Retinal pigment epithelial cell (primary cell): ENCODE measurements at regions not wholly inside any gene's neighbourhood (a gene's known extent, or its start where the extent isn't known, plus 50 kb on each side); places are given as distances from the start of the nearest gene placed in this dataset.

Experiments
- DNase-seq: peaks from one replicate; pipeline ENCODE4 v3.0.0-alpha.2; 2010; ENCODE audit warnings: low read depth
- H3K4me3 ChIP-seq: 2 replicates; pipeline ENCODE4 v1.5.1; 2011; ENCODE audit warnings: mild to moderate bottlenecking, low read length, control low read depth, moderate library complexity
- CTCF ChIP-seq: conservative IDR thresholded peaks from 2 replicates; pipeline ENCODE4 v1.5.1; 2011; ENCODE audit warnings: low read depth, low read length, control low read depth, inconsistent platforms

- no peak overlapping the region for H3K4me3 ChIP-seq
- DNase-seq, result no peak
- TF ChIP-seq CTCF, result no peak
Observed at GRCh38 chr3:14319654-14320182, 82.7 kb upstream of the SLC6A6 start.

- no peak for DNase-seq
- TF ChIP-seq CTCF, result no peak
- no peak overlapping the region for H3K4me3 ChIP-seq
Observed at GRCh38 chr3:14320219-14320618, 82.2 kb upstream of the SLC6A6 start.

- H3K4me3 ChIP-seq, result no peak overlapping the region
- TF ChIP-seq CTCF, result no peak
- no peak for DNase-seq
Observed at GRCh38 chr3:14322001-14322400, 80.4 kb upstream of the SLC6A6 start.

- TF ChIP-seq CTCF, result no peak
- no peak overlapping the region for H3K4me3 ChIP-seq
- DNase-seq, result no peak
Observed at GRCh38 chr3:14322667-14323295, 79.6 kb upstream of the SLC6A6 start.

- no peak overlapping the region for H3K4me3 ChIP-seq
- no peak for DNase-seq
- TF ChIP-seq CTCF, result no peak
Observed at GRCh38 chr3:14323401-14324223, 78.8 kb upstream of the SLC6A6 start.

GRCh38 chr3:14324224-14324944 is 78.0 kb upstream of the SLC6A6 start:
- no peak overlapping the region for H3K4me3 ChIP-seq
- TF ChIP-seq CTCF, result no peak
- DNase-seq, result no peak
